ENCODE measurements at regions not wholly inside any gene's neighbourhood (a gene's known extent, or its start where the extent isn't known, plus 50 kb on each side); places are given as distances from the start of the nearest gene placed in this dataset.
A peak's percentile ranks its signal among the peaks of the same experiment; 100 is the strongest.

DNA sequence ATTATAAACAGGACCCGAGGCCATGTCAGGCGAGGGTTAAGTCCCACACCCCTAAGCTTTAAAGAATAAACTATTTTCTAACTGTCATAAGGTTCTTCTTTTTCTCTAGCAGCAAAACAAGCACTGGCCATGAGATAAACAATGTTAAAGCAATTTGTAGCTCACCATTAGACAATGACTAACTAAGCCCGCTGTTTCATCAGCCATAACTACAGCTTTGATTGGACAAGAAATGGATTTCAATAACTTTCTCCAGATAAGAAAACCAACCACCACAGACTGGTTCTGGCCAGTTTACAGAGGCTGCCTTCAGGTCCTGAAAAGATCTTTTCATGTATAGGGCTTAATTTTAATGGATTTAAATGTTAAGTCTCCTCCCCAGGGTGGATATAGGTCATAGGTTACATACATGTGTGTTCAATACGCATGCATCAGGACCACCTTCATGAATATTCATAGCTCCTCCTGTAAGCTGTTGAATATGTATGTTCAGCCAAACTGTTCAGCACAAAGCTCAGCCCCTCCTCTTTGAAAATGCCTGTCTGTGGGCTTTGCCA, 108.7 kb upstream of the RAB6C start:
- Mint-ChIP-seq H3K4me1 (no peaks in the 10 kb centered on the region), H3K27ac (no peak overlapping the region), H3K36me3 (ENCODE audit: low read depth) (no peaks in the 10 kb centered on the region), H3K27me3 (no peaks in the 10 kb centered on the region), H3K9me3 (no peaks in the 10 kb centered on the region), H3K4me3 (no peak overlapping the region)
- ChIA-PET CTCF (no interaction called here), POLR2A (interaction anchor here (0.6 kb wide), 1 partner anchor 214 kb away, joined by 3 read pairs; no protein-coding TSS in a partner anchor)
- DNase-seq, result no peak

- peaks cover 9% of the 10 kb centered on the region for H3K4me1 Mint-ChIP-seq
- peaks cover 3% of the 10 kb centered on the region for H3K9me3 Mint-ChIP-seq
- H3K27ac Mint-ChIP-seq, result no peak overlapping the region
- ChIA-PET CTCF (no interaction called here), POLR2A (no interaction called here)
- DNase-seq, result no peak
- no peaks in the 10 kb centered on the region for H3K36me3 Mint-ChIP-seq (ENCODE audit: low read depth)
- H3K27me3 Mint-ChIP-seq, result no peaks in the 10 kb centered on the region
- H3K4me3 Mint-ChIP-seq, result no peak overlapping the region
These were observed 107.0 kb upstream of the RAB6C start for GRCh38 chr2:129872446-129872845.

- Mint-ChIP-seq H3K9me3 (peaks cover 3% of the 10 kb centered on the region), H3K36me3 (ENCODE audit: low read depth) (no peaks in the 10 kb centered on the region), H3K4me1 (peaks cover 9% of the 10 kb centered on the region), H3K27me3 (no peaks in the 10 kb centered on the region), H3K27ac (no peak overlapping the region), H3K4me3 (peak overlapping the region; percentile 85)
- DNase-seq, result no peak
- CTCF ChIA-PET, result no interaction called here
- POLR2A ChIA-PET, result no interaction called here
These were observed 102.9 kb upstream of the RAB6C start for GRCh38 chr2:129876541-129876940.

GRCh38 chr2:129877289-129877741, 102.2 kb upstream of the RAB6C start:
- CTCF ChIA-PET, result no interaction called here

GRCh38 chr2:129877795-129878775, 101.4 kb upstream of the RAB6C start:
- POLR2A ChIA-PET, result interaction anchor here (1.4 kb wide), 1 partner anchor 465 kb away, joined by 4 read pairs; the partner anchor contains the start of gene IMP4
- CTCF ChIA-PET, result no interaction called here
- H3K27ac Mint-ChIP-seq, result no peak overlapping the region
- H3K36me3 Mint-ChIP-seq (ENCODE audit: low read depth), result no peaks in the 10 kb centered on the region
- peaks cover 3% of the 10 kb centered on the region for H3K9me3 Mint-ChIP-seq
- no peak for DNase-seq
- H3K4me3 Mint-ChIP-seq, result peak overlapping the region; percentile 39
- peaks cover 9% of the 10 kb centered on the region for H3K4me1 Mint-ChIP-seq
- H3K27me3 Mint-ChIP-seq, result no peaks in the 10 kb centered on the region

More at GRCh38 chr2:129877289-129877741, 102.2 kb upstream of the RAB6C start:
- Mint-ChIP-seq H3K9me3 (peaks cover 3% of the 10 kb centered on the region), H3K4me1 (peaks cover 9% of the 10 kb centered on the region), H3K4me3 (peak overlapping the region; percentile 85), H3K27me3 (no peaks in the 10 kb centered on the region), H3K36me3 (ENCODE audit: low read depth) (no peaks in the 10 kb centered on the region), H3K27ac (peak overlapping the region; percentile 45)
- peak; percentile 81 for DNase-seq
- POLR2A ChIA-PET, result interaction anchor here (1.4 kb wide), 1 partner anchor 465 kb away, joined by 4 read pairs; the partner anchor contains the start of gene IMP4

DNA sequence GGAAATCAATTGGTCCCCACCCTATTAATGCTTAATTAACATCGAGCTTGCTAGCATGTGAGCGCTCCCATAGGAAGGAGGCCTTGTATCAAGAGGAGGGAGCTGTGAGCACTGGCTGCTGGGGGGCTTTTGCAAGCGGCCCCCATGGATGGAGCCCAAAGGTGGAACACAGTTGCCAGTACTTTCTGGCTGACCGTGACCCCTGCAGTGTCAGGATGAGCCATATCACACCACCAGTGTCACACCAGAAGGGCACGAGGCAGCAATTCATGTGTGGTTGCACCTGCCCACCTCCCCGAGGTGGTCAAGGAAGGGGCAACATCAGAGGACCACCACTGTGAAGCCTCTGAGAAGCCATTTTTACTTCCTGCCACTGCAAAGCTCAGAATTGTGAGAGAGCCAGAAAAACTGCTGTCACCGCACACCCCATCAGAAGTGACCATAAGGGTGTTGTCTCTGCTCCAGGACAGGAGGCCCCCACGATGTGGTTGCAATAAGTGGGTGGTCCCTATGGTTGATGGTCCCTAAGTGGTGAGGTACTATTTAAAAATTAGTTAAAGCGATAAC, 99.8 kb upstream of the RAB6C start:
- Mint-ChIP-seq H3K4me3 (no peak overlapping the region), H3K27ac (no peak overlapping the region), H3K36me3 (ENCODE audit: low read depth) (no peaks in the 10 kb centered on the region), H3K4me1 (peaks cover 9% of the 10 kb centered on the region), H3K9me3 (peaks cover 3% of the 10 kb centered on the region), H3K27me3 (no peaks in the 10 kb centered on the region)
- ChIA-PET CTCF (interaction anchor here (1.1 kb wide), 1 partner anchor 57 kb away, joined by 3 read pairs; no protein-coding TSS in a partner anchor), POLR2A (no interaction called here)
- DNase-seq, result no peak

GRCh38 chr2:129880309-129880708, 99.2 kb upstream of the RAB6C start:
- H3K36me3 Mint-ChIP-seq (ENCODE audit: low read depth), result no peaks in the 10 kb centered on the region
- H3K27ac Mint-ChIP-seq, result no peak overlapping the region
- peaks cover 3% of the 10 kb centered on the region for H3K9me3 Mint-ChIP-seq
- no peak for DNase-seq
- no peak overlapping the region for H3K4me3 Mint-ChIP-seq
- H3K4me1 Mint-ChIP-seq, result peaks cover 9% of the 10 kb centered on the region
- ChIA-PET CTCF (no interaction called here), POLR2A (no interaction called here)
- H3K27me3 Mint-ChIP-seq, result no peaks in the 10 kb centered on the region

DNA sequence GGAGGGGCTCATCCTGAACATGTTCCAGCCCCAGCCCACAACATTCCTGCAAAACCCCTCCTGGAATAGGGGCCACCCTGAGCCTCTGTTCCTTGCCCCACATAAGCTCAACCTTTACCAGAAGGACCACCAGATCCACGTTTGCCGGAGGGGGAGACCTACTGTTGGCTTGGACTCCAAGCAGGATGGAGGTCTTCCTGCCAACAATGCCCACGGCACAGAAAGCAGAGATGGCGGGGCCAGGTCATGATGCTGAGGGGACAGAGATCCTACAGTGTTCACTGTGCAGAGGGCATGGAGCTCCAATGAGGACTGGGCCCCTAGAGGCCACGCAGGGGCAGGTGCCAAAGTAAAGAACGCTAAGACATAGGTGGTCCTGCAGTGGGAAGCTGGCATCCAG, 98.5 kb upstream of the RAB6C start:
- no peaks in the 10 kb centered on the region for H3K36me3 Mint-ChIP-seq (ENCODE audit: low read depth)
- peaks cover 2% of the 10 kb centered on the region for H3K27me3 Mint-ChIP-seq
- H3K4me1 Mint-ChIP-seq, result peaks cover 9% of the 10 kb centered on the region
- H3K9me3 Mint-ChIP-seq, result peaks cover 3% of the 10 kb centered on the region
- no peak overlapping the region for H3K4me3 Mint-ChIP-seq
- H3K27ac Mint-ChIP-seq, result no peak overlapping the region
- ChIA-PET POLR2A (no interaction called here), CTCF (no interaction called here)
- DNase-seq, result no peak

GRCh38 chr2:129881786-129882396, 97.6 kb upstream of the RAB6C start:
- H3K36me3 Mint-ChIP-seq (ENCODE audit: low read depth), result no peaks in the 10 kb centered on the region
- H3K9me3 Mint-ChIP-seq, result no peaks in the 10 kb centered on the region
- no peak for DNase-seq
- CTCF ChIA-PET, result no interaction called here
- POLR2A ChIA-PET, result interaction anchor here (0.6 kb wide), 1 partner anchor 9 kb away, joined by 3 read pairs; no protein-coding TSS in a partner anchor
- peaks cover 5% of the 10 kb centered on the region for H3K4me1 Mint-ChIP-seq
- no peak overlapping the region for H3K4me3 Mint-ChIP-seq
- no peak overlapping the region for H3K27ac Mint-ChIP-seq
- H3K27me3 Mint-ChIP-seq, result peaks cover 2% of the 10 kb centered on the region

DNA sequence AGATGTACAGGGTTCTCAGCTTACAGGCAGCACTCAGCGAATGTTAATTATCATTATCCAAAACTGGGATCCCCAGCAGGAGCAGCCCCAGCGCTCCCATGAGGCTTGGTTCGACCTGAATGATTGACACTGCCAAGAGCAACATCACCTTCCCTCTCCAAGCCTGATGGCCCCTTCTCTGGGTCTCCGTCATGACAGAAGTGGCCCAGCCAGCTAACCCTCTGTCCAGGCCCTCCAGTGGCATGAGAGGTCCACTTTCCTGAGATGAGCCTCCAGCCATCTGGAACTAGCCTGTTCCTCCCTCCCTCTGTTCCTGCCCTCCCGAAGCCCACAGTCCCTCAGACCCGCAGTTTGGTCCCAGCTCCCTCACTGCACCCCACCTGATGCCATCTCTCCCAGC, 97.0 kb upstream of the RAB6C start:
- Mint-ChIP-seq H3K27me3 (peaks cover 2% of the 10 kb centered on the region), H3K4me3 (no peak overlapping the region), H3K9me3 (no peaks in the 10 kb centered on the region), H3K4me1 (no peaks in the 10 kb centered on the region), H3K36me3 (ENCODE audit: low read depth) (no peaks in the 10 kb centered on the region), H3K27ac (no peak overlapping the region)
- POLR2A ChIA-PET, result interaction anchor here (0.6 kb wide), 1 partner anchor 8 kb away, joined by 3 read pairs; no protein-coding TSS in a partner anchor
- CTCF ChIA-PET, result no interaction called here
- DNase-seq, result no peak

GRCh38 chr2:129883121-129883520, 96.3 kb upstream of the RAB6C start:
- ChIA-PET CTCF (no interaction called here), POLR2A (no interaction called here)
- no peak for DNase-seq
- Mint-ChIP-seq H3K27ac (no peak overlapping the region), H3K4me3 (no peak overlapping the region), H3K36me3 (ENCODE audit: low read depth) (no peaks in the 10 kb centered on the region), H3K27me3 (peaks cover 2% of the 10 kb centered on the region), H3K4me1 (no peaks in the 10 kb centered on the region), H3K9me3 (no peaks in the 10 kb centered on the region)

DNA sequence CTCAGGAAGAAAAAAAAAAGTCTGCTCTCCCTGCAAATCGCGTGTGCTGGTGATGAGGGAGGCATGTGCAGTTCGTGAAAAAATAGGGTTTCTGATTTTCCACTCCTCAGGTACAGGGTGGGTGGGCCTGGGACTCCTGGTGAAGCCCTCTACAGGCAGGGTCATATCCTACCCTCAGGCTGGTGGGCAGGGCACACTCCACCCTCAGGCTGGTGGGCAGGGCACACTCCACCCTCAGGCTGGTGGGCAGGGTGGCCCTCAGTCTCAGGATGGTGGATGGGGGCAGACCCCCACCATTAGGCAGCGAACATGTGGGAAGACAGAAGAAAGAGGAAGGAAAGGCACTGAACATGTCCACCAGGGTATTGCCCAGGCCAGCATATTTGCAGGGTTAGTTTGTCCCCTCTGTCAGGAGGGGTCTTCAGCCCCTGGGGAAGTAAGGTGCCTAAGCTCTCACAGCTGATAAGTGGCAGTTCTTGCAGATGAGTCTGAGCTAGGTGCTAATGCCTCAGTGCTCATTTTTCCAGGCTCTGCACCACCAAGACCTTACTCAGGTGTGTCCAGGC, 95.2 kb upstream of the RAB6C start:
- peaks cover 5% of the 10 kb centered on the region for H3K27me3 Mint-ChIP-seq
- H3K9me3 Mint-ChIP-seq, result no peaks in the 10 kb centered on the region
- no peaks in the 10 kb centered on the region for H3K4me1 Mint-ChIP-seq
- H3K27ac Mint-ChIP-seq, result no peak overlapping the region
- ChIA-PET CTCF (no interaction called here), POLR2A (no interaction called here)
- no peak overlapping the region for H3K4me3 Mint-ChIP-seq
- no peak for DNase-seq
- no peaks in the 10 kb centered on the region for H3K36me3 Mint-ChIP-seq (ENCODE audit: low read depth)

DNA sequence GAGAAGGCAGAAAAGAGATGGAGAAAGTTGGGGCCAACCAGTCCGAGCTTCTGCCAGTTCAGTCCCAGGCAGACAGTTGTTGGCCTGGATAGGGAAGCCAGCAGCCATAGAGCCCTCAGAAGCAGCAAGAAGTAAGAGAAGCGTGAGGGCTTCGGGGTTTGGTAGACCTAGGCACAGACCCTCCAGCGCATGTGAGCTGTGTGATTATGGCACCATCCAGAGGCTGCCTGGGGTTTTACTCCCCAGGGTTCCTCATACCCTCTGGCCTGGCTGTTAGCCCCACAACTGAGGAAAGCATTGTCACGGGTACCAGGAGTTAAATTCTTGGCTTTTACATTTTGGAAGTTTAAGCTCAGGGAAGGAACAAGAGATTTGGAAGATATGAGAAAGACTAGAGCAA, 93.7 kb upstream of the RAB6C start:
- H3K27me3 Mint-ChIP-seq, result peaks cover 8% of the 10 kb centered on the region
- ChIA-PET POLR2A (no interaction called here), CTCF (no interaction called here)
- H3K36me3 Mint-ChIP-seq (ENCODE audit: low read depth), result no peaks in the 10 kb centered on the region
- H3K27ac Mint-ChIP-seq, result no peak overlapping the region
- no peak for DNase-seq
- H3K4me1 Mint-ChIP-seq, result no peaks in the 10 kb centered on the region
- no peaks in the 10 kb centered on the region for H3K9me3 Mint-ChIP-seq
- no peak overlapping the region for H3K4me3 Mint-ChIP-seq

Data from activated CD4-positive, alpha-beta memory T cell treated with anti-CD3 and anti-CD28 coated beads, Interleukin-2, amount 10 ng/mL, durations not matched to agents 7 days and 5 days (primary cell).